HepG2 (cell line): ENCODE measurements at regions not wholly inside any gene's neighbourhood (a gene's known extent, or its start where the extent isn't known, plus 50 kb on each side); places are given as distances from the start of the nearest gene placed in this dataset.

Experiments used
- ATAC-seq: fragments of 200-7000 bp; cut with Tn5 transposase; 3 replicates; pipeline ENCODE4 v1.9.1; 2020; ENCODE audit warnings: mild to moderate bottlenecking, moderate library complexity
- BruUV-seq: library from RNA; stranded (reverse); fragments of 400-500 nt; replicated peaks from 2 replicates; lab custom pipeline; 2021; lab: Mats Ljungman, UMichigan
- CTCF ChIA-PET: fragments of 300-600 bp; formaldehyde crosslinking; extraction: SDS; loops from one replicate; lab custom pipeline; 2021; ENCODE audit warnings: low total read pairs, inconsistent platforms, low intra/inter-chr PET ratio; lab: Yijun Ruan, JAX
- POLR2A ChIA-PET: fragments of 350-600 bp; sonication (Branson Sonifier 250); formaldehyde crosslinking; loops from one replicate; lab custom pipeline; 2020; ENCODE audit warnings: antibody characterized with exemption, inconsistent platforms; lab: Yijun Ruan, JAX
- DNase-seq: peaks from one replicate; pipeline ENCODE4 v3.0.0-alpha.2; 2015; ENCODE audit warnings: low spot score
- FAIRE-seq: peaks from 3 replicates; lab custom pipeline; 2011; peaks lifted over from hg19 to GRCh38; lab: Jason Lieb, UNC
- H2AFZ ChIP-seq: one replicate; pipeline ENCODE4 v1.6.1; 2011; ENCODE audit warnings: low read length, inconsistent platforms
- H3K27ac ChIP-seq: fragments of 300-600 bp; 3 replicates; pipeline ENCODE4 v1.8.0; 2011; ENCODE audit warnings: mixed run types, mild to moderate bottlenecking, mixed read lengths, low read length, inconsistent platforms; ENCODE audit not compliant: insufficient read depth; ENCODE audit errors: extremely low read length
- H3K27me3 ChIP-seq, 2 experiments: fragments of 200-600 bp in 1 of 2; 2 replicates in 1 of 2; 3 replicates in 1 of 2; pipeline versions ENCODE4 v1.6.0 to v1.8.0; 2011; ENCODE audit warnings: low read length in 2 of 2, mild to moderate bottlenecking in 2 of 2, moderate library complexity in 2 of 2, inconsistent platforms in 1 of 2; ENCODE audit not compliant: insufficient read depth in 2 of 2, control insufficient read depth in 1 of 2
- H3K36me3 ChIP-seq, 2 experiments: fragments of 200-600 bp in 1 of 2; replicated peaks in 1 of 2; 2 replicates in 1 of 2; 3 replicates in 1 of 2; pipeline versions ENCODE4 v1.5.1 to v1.8.0; 2011; ENCODE audit warnings: low read length in 2 of 2, inconsistent platforms in 1 of 2; ENCODE audit not compliant: insufficient read depth in 2 of 2, control insufficient read depth in 1 of 2
- H3K4me1 ChIP-seq: 2 replicates; pipeline ENCODE4 v1.5.1; 2012; ENCODE audit warnings: low read length, inconsistent platforms; ENCODE audit not compliant: insufficient read depth
- H3K4me2 ChIP-seq: 2 replicates; pipeline ENCODE4 v1.6.0; 2011; ENCODE audit warnings: low read depth, low read length, inconsistent platforms
- H3K4me3 ChIP-seq, 3 experiments: fragments of 200-600 bp in 1 of 3; sonication (generic), shearing (Covaris generic) in 1 of 3; replicated peaks in 1 of 3; 2 replicates each; pipeline ENCODE4 v1.5.1; 2011 to 2016; ENCODE audit warnings: low read length in 3 of 3, inconsistent platforms in 2 of 3, low read depth in 2 of 3, mild to moderate bottlenecking in 2 of 3, control low read depth in 1 of 3, mixed read lengths in 1 of 3; ENCODE audit not compliant: insufficient read depth in 1 of 3
- H3K79me2 ChIP-seq: one replicate; pipeline ENCODE4 v1.6.1; 2011; ENCODE audit warnings: low read length, inconsistent platforms; ENCODE audit not compliant: insufficient read depth
- H3K9ac ChIP-seq: 2 replicates; pipeline ENCODE4 v1.6.0; 2011; ENCODE audit warnings: mild to moderate bottlenecking, low read depth, low read length, inconsistent platforms; ENCODE audit not compliant: insufficient read depth
- H3K9me3 ChIP-seq: 2 replicates; pipeline ENCODE4 v1.5.1; 2012; ENCODE audit warnings: mild to moderate bottlenecking, low read length
- H4K20me1 ChIP-seq: 2 replicates; pipeline ENCODE4 v1.6.0; 2011; ENCODE audit warnings: inconsistent platforms, mild to moderate bottlenecking, low read length, moderate library complexity; ENCODE audit not compliant: insufficient read depth
- GATA4 ChIP-seq: sonication (generic); IDR thresholded peaks from 2 replicates; pipeline ENCODE4 v1.6.1; 2016; ENCODE audit warnings: antibody characterized with exemption, low read depth, borderline replicate concordance
- HOXA5 ChIP-seq: sonication (generic); formaldehyde crosslinking; IDR thresholded peaks from 2 replicates; pipeline ENCODE4 v1.4.0; 2020; ENCODE audit warnings: missing genetic modification reagents
- MAFF ChIP-seq: IDR thresholded peaks from 2 replicates; pipeline ENCODE4 v1.6.1; 2011; ENCODE audit warnings: low read depth, low read length, improper control_type of control experiment
- MBD4 ChIP-seq: IDR thresholded peaks from 2 replicates; pipeline ENCODE4 v1.6.1; 2012; ENCODE audit warnings: low read length, inconsistent platforms, borderline replicate concordance
- RXRB ChIP-seq: IDR thresholded peaks from 2 replicates; pipeline ENCODE4 v1.6.1; 2016; ENCODE audit warnings: borderline replicate concordance, missing genetic modification reagents, missing compliant biosample characterization
- SMARCE1 ChIP-seq: fragments of 450-650 bp; IDR thresholded peaks from 2 replicates; pipeline ENCODE4 v1.6.1; 2017; ENCODE audit warnings: borderline replicate concordance
- TAF15 ChIP-seq: fragments of 200-400 bp; formaldehyde crosslinking; IDR thresholded peaks from one replicate; pipeline ENCODE4 v1.6.1; 2018; ENCODE audit warnings: mild to moderate bottlenecking, low read depth, low read length; ENCODE audit not compliant: poor library complexity, severe bottlenecking
- TP53 ChIP-seq: sonication (generic); formaldehyde crosslinking; conservative IDR thresholded peaks from 2 replicates; pipeline ENCODE4 v1.4.0; 2020; ENCODE audit warnings: missing genetic modification reagents
- ZBTB20 ChIP-seq: sonication (generic); formaldehyde crosslinking; IDR thresholded peaks from 2 replicates; pipeline ENCODE4 v1.8.1; 2023; ENCODE audit warnings: missing genetic modification reagents, low read depth, mild to moderate bottlenecking, borderline replicate concordance
- ZNF101 ChIP-seq: sonication (generic); formaldehyde crosslinking; IDR thresholded peaks from 2 replicates; pipeline ENCODE4 v1.4.0; 2020; ENCODE audit warnings: mild to moderate bottlenecking, low read depth, missing genetic modification reagents, borderline replicate concordance
- ZNF614 ChIP-seq: IDR thresholded peaks from 2 replicates; pipeline ENCODE4 v1.6.1; 2018; ENCODE audit warnings: missing biosample characterization, missing genetic modification reagents, inconsistent platforms, borderline replicate concordance
- ZNF83 ChIP-seq: sonication (generic); formaldehyde crosslinking; IDR thresholded peaks from 2 replicates; pipeline ENCODE4 v1.4.0; 2020; ENCODE audit warnings: missing genetic modification reagents, mild to moderate bottlenecking, borderline replicate concordance
- WGBS: methylation state at CpG from one replicate; pipeline ENCODE4 v1.1.6; 2017; ENCODE audit warnings: low lambda C conversion rate; 5-methylcytosine and 5-hydroxymethylcytosine counted together
- in situ Hi-C: cut with HindIII; loops from 2 replicates; pipeline ENCODE4 v1.10.0; 2017; ENCODE audit warnings: low pct_unique_long_range_greater_than_20kb; ENCODE audit not compliant: extremely low pct_ligation_motif_present
- intact Hi-C: fragments of 100-400 bp; cut with micrococcal nuclease; formaldehyde crosslinking; loops from one replicate; pipeline ENCODE4 v1.10.0; 2022; ENCODE audit not compliant: unreplicated experiment
- TF ChIP-seq, protein P1 (sequence below): sonication (generic); formaldehyde crosslinking; IDR thresholded peaks from 2 replicates; pipeline ENCODE4 v1.9.0; 2021; ENCODE audit warnings: missing genetic modification reagents, mild to moderate bottlenecking, borderline replicate concordance
- TF ChIP-seq, protein P2 (sequence below): sonication (generic); formaldehyde crosslinking; IDR thresholded peaks from 2 replicates; pipeline ENCODE4 v1.4.0; 2020; ENCODE audit warnings: mild to moderate bottlenecking, missing genetic modification reagents
- TF ChIP-seq, protein P3 (sequence below): sonication (generic); formaldehyde crosslinking; IDR thresholded peaks from 2 replicates; pipeline ENCODE4 v1.4.0; 2020; ENCODE audit warnings: missing genetic modification reagents
- TF ChIP-seq, protein P4 (sequence below): sonication (generic); formaldehyde crosslinking; IDR thresholded peaks from 2 replicates; pipeline ENCODE4 v1.4.0; 2020; ENCODE audit warnings: missing genetic modification reagents, mild to moderate bottlenecking, borderline replicate concordance

DNA sequence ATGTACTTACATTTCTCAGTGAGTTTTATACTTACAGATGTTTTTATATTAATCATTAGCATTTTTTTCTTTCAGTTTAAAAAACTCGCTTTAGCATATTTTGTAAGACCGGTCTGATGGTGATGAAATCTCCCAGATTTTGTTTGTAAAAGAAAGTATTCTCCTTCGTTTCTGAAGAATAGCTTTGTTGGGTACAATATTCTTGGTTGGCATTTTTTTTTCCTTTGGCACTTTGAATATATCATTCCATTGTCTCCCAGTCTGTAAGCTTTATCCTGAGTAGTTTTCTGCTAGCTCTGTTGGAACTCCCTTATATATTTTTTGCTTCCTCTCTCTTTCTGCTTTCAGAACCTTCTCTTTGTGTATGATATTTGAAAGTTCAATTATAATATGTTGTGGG, 412.6 kb downstream of the RASEF start:
- DNase-seq, result no peak
- intact Hi-C loops, result no loop called here

More for the DNA sequence above, 412.6 kb downstream of the RASEF start:
- Histone ChIP-seq H3K27ac (no peak overlapping the region), H3K27me3 (no peaks in the 10 kb centered on the region), H4K20me1 (no peaks in the 10 kb centered on the region), H3K9ac (no peak overlapping the region), H3K9me3 (no peaks in the 10 kb centered on the region), H3K4me2 (no peak overlapping the region), H3K4me3 (no peak overlapping the region), H2AFZ (no peak overlapping the region), H3K36me3 (no peaks in the 10 kb centered on the region), H3K79me2 (no peaks in the 10 kb centered on the region), H3K4me1 (no peaks in the 10 kb centered on the region)
- ChIA-PET CTCF (no interaction called here), POLR2A (no interaction called here)
- TF ChIP-seq, protein P1, sequence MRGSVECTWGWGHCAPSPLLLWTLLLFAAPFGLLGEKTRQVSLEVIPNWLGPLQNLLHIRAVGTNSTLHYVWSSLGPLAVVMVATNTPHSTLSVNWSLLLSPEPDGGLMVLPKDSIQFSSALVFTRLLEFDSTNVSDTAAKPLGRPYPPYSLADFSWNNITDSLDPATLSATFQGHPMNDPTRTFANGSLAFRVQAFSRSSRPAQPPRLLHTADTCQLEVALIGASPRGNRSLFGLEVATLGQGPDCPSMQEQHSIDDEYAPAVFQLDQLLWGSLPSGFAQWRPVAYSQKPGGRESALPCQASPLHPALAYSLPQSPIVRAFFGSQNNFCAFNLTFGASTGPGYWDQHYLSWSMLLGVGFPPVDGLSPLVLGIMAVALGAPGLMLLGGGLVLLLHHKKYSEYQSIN (CRISPR knock-in tag), result no peak
- TF ChIP-seq HOXA5 (CRISPR knock-in tag) (no peak), ZBTB20 (CRISPR knock-in tag) (no peak), GATA4 (no peak), MAFF (no peak), MBD4 (no peak), ZNF101 (CRISPR knock-in tag) (no peak), RXRB (CRISPR knock-in tag) (no peak), SMARCE1 (no peak), TAF15 (no peak), ZNF614 (CRISPR knock-in tag) (no peak), ZNF83 (CRISPR knock-in tag) (no peak), TP53 (CRISPR knock-in tag) (no peak)
- TF ChIP-seq, protein P2, sequence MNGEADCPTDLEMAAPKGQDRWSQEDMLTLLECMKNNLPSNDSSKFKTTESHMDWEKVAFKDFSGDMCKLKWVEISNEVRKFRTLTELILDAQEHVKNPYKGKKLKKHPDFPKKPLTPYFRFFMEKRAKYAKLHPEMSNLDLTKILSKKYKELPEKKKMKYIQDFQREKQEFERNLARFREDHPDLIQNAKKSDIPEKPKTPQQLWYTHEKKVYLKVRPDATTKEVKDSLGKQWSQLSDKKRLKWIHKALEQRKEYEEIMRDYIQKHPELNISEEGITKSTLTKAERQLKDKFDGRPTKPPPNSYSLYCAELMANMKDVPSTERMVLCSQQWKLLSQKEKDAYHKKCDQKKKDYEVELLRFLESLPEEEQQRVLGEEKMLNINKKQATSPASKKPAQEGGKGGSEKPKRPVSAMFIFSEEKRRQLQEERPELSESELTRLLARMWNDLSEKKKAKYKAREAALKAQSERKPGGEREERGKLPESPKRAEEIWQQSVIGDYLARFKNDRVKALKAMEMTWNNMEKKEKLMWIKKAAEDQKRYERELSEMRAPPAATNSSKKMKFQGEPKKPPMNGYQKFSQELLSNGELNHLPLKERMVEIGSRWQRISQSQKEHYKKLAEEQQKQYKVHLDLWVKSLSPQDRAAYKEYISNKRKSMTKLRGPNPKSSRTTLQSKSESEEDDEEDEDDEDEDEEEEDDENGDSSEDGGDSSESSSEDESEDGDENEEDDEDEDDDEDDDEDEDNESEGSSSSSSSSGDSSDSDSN, result no peak
- TF ChIP-seq, protein P3, sequence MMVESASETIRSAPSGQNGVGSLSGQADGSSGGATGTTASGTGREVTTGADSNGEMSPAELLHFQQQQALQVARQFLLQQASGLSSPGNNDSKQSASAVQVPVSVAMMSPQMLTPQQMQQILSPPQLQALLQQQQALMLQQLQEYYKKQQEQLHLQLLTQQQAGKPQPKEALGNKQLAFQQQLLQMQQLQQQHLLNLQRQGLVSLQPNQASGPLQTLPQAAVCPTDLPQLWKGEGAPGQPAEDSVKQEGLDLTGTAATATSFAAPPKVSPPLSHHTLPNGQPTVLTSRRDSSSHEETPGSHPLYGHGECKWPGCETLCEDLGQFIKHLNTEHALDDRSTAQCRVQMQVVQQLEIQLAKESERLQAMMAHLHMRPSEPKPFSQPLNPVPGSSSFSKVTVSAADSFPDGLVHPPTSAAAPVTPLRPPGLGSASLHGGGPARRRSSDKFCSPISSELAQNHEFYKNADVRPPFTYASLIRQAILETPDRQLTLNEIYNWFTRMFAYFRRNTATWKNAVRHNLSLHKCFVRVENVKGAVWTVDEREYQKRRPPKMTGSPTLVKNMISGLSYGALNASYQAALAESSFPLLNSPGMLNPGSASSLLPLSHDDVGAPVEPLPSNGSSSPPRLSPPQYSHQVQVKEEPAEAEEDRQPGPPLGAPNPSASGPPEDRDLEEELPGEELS (CRISPR knock-in tag), result no peak
- TF ChIP-seq, protein P4, sequence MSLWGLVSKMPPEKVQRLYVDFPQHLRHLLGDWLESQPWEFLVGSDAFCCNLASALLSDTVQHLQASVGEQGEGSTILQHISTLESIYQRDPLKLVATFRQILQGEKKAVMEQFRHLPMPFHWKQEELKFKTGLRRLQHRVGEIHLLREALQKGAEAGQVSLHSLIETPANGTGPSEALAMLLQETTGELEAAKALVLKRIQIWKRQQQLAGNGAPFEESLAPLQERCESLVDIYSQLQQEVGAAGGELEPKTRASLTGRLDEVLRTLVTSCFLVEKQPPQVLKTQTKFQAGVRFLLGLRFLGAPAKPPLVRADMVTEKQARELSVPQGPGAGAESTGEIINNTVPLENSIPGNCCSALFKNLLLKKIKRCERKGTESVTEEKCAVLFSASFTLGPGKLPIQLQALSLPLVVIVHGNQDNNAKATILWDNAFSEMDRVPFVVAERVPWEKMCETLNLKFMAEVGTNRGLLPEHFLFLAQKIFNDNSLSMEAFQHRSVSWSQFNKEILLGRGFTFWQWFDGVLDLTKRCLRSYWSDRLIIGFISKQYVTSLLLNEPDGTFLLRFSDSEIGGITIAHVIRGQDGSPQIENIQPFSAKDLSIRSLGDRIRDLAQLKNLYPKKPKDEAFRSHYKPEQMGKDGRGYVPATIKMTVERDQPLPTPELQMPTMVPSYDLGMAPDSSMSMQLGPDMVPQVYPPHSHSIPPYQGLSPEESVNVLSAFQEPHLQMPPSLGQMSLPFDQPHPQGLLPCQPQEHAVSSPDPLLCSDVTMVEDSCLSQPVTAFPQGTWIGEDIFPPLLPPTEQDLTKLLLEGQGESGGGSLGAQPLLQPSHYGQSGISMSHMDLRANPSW (CRISPR knock-in tag), result no peak
- no TSS peak for BruUV-seq
- WGBS, result 1% methylated on average over 3 of the region's 3 CpGs
- no peak for FAIRE-seq
- ATAC-seq, result no peak
- in situ Hi-C loops, result no loop called here
